GM03348 (cell line): ENCODE measurements at regions not wholly inside any gene's neighbourhood (a gene's known extent, or its start where the extent isn't known, plus 50 kb on each side); places are given as distances from the start of the nearest gene placed in this dataset.

ENCODE experiments used
- DNase-seq: peaks from one replicate; pipeline ENCODE4 v3.0.0; 2012; ENCODE audit warnings: low spot score

DNA sequence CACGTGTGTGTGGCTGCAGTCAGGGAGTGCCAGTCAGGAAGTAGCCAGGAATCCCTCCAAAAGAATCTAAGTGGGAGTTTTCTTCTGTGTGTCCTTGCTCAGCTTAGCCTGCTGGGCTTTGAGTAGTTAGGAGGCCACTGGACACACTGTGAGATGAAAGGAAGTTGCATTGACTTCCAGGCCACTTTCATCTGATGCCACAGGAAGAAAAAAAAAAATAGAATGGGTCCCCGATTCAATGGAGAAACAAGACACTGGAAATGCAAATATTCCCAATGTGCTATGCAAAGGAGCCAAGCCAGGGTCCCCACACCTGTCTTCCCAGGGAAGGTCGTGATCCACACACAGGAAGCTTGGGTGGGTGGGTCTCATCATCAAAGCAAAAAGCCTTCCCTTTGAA is 95.6 kb upstream of the E2F8 start:
- no peak for DNase-seq

DNA sequence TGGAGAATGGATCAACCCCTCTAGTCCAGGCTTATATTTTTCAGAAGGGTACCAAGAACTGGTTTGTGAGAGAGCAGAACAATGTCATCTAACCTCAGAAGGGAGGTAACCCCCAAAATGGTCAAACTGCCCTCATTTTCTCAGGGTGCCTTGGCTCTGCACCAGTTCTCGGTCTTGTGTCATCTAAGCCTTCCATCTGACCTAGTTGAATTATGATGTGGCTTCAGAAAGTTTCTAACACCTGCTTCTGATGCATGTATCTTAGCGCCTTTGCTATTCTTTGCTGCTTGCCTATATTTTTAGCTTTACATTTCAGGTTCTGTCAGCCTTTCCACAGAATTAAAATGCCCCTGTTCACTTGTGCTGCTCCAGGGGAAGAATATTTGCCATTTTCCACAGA is 91.7 kb upstream of the E2F8 start:
- DNase-seq: no peak

DNA sequence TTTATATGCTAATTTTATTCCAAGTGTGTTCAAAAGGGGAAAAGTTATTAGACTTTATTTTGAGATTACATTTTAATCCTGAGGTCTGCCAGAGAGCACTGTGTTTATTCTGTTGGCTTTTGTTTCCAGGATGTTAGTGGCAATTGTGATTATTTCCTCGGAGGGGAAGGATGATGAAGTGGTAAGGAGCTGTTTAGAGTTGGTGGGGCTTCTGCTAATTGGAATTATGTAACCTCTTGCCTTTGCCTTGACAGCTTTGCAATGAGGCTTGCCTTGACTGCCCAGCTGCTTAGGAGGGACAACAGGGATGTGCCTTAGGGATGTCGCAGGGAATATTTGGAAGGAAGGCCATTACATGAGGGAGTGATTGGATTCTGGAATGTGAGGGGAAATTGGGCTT is 89.7 kb upstream of the E2F8 start:
- no peak for DNase-seq

DNA sequence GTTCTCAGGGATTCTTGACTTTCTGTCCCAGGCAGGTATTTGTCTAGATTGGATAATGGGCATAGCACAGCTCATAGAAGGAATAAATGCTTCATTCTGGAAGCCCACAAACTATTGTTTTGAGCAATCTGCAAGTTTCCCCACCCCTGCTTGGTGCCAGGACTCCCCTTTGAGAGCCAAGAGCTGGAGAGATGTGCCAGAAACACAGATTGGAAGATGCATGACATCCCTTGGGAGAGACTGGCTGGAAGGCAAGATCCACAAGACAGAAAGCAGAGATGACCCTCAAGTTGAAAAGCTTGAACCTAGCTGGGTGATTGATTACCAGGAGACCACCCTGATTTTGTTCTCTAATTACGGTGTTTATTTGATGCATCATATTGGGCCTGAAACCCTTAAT is 89.2 kb upstream of the E2F8 start:
- DNase-seq: no peak

GRCh38 chr11:19328586-19329311 is 88.0 kb upstream of the E2F8 start:
- no peak for DNase-seq

DNA sequence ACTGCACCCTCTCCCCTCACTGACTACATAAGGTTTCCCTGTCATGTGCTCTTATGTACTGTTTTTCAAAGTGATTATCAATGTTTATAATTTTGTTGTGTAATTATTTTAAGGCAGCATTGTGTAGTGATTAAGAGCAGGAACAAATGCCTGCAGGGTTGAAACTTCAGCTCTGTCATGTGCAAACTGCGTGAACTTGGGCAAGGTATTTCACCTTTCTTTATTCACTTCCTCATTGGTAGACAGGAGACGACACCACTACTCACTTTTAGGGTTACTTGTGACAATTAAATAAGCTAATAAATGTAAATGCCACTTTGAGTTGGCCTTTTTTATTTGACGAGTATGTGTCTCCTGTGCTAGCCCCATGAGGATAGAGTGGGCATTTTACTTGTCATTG is 86.5 kb upstream of the E2F8 start:
- DNase-seq: no peak

GRCh38 chr11:19326499-19326898 is 85.8 kb upstream of the E2F8 start:
- DNase-seq: peak; percentile 55

DNA sequence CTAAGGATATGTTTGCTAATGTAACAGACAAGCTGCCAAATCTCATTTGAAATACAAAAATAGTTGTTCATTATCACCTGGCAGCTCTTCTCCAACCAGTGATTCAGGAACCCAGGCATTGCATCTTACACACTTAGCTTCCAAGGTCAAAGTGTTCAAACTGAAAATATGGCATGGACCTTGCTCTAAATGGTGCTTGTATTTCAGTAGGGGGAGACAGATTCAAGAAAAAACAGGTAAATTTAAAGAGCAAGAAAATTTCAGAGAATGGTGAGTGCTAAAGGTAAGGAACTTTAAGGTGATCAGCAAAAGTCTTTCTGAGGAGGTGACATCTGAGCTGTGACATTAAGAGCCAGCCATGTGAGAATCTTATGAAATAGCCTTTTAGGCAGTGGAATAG is 82.8 kb upstream of the E2F8 start:
- DNase-seq: no peak

- no peak for DNase-seq
Measured at GRCh38 chr11:19321351-19321750, 80.6 kb upstream of the E2F8 start.

GRCh38 chr11:19320827-19321226 is 80.1 kb upstream of the E2F8 start:
- no peak for DNase-seq

- peak; percentile 16 for DNase-seq
Measured at GRCh38 chr11:19316434-19316833, 75.7 kb upstream of the E2F8 start.

- DNase-seq: no peak
Measured at GRCh38 chr11:19315511-19315910, 74.8 kb upstream of the E2F8 start.

DNA sequence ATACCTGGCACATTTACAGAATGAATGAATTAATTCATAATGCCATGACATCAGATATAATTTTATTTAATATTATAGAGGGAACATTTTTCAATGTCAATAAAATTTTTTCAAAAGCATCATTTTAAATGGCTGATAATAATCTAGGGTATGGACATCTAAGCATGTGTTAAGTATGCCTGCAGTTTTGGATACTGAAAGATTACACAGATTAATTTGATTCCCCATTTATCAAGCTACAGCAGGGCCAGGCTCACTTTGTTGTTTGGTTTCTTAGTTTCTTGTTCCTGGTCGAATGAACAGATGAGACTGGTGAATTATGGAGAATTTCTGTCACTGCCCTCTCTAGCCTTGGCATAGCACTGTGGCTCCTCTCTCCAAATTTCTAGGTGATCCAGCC is 72.4 kb upstream of the E2F8 start:
- DNase-seq: no peak

DNA sequence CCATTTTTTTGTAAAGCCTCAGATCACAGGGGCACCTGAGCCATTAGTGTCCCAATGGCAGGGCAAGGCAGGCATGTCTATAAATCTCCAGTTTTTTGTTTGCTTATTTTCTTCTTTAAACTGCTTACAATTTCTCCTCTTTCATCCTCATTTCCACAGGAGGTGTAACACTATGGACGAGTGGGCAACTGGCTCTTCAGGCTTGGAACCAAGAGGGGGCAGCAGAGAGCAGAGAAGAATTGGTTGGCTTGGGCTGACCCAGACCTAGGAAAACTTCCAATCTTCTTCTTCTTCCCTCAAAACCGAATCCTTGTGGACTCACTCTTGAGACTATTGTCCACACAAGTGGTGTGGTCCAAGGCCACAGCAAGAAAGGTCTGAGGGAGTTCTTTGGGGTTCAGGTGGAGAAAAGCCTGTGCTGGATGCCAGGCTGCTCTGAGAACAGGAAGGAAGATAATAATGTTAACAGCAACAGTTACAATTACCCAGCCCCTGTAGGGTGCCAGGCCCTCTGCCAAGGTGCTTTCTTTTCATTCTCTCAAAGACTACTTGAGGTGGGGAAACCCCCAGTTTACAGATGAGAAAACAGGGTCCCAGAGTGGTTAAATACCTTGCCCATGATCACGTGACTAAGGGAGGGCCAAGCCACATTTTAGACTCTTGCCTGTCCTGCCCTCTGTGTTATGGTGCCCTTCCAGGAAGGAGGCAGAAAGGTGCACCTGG is 70.7 kb upstream of the E2F8 start:
- peak; percentile 86 for DNase-seq

- no peak for DNase-seq
Measured at GRCh38 chr11:19307498-19307897, 66.8 kb upstream of the E2F8 start.

DNA sequence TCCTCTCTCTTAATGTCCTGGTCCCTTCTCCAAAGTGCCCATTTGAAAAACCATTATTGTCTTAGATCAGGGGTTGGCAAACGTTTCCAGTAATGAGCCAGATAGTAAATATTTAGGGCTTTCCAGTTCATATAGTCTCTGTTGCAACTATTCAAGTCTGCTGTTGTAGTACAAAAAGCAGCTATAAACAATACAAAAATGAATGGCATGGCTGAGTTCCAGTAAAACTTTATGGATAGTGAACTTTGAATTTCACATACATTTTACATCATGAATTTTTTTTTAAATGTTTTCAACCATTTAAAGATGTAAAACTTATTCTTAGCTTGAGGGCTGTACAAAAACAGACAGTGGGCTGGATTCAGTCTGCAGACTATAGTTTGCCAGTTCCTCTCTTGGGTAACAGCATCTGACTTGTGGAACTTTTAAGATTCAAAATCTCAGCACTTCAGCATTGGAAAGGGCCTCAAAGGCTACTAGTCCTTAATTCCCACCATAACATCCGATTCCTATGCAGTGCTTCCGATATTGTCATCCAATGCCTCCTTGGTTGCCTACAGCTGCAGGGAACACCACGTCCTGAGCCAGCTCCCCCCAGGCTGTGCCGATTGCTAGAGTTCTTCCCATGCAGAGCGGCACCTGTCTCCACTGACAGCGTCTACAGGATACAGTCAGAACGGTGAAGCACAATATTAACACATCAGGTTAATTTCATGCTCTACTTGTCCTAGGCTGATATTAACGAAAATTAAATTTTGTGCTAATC is 65.6 kb upstream of the E2F8 start:
- no peak for DNase-seq

DNA sequence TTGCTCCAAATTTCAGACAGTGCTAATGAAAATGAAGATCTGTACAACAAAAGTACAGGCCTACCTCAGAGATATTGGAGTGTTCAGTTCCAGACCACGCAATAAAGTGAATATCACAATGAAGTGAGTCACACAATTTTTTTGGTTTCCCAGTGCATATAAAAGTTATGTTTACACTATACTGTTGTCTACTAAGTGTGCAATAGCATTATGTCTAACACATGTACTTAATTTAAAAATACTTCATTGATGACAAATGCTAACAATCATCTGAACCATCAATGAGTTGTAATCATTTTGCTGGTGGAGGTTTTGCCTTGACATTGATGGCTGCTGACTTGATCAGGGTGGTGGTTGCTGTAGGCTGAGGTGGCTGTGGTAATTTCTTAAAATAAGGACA is 60.6 kb upstream of the E2F8 start:
- DNase-seq: no peak

GRCh38 chr11:19294444-19294843 is 53.7 kb upstream of the E2F8 start:
- DNase-seq: no peak

DNA sequence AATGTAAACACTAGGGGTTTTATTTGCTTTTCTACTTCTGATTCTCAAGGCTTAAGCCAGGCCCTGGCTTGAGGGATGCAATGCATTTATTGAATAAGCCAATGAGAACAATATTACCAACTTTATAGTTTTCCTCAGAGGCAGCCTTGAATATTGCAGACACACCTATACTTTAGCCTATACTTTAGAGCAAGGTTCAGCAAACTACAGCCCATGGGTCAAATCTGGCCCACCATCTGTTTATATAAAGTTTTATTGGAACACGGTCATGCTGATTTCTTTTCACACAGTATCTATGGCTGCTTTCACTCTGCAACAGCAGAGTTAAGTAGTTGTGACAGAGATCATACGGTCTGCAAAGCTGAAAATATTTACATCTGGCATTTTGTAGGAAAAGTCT is 50.3 kb upstream of the E2F8 start:
- no peak for DNase-seq
